BLaER1 treated with 17β-estradiol and CSF1 and Interleukin-3, amounts not matched to agents 10 nM and 100 nM (cell line): ENCODE measurements at regions not wholly inside any gene's neighbourhood (a gene's known extent, or its start where the extent isn't known, plus 50 kb on each side); places are given as distances from the start of the nearest gene placed in this dataset.

Experiments
- H3K27ac ChIP-seq, 11 experiments: shearing (Covaris generic); formaldehyde crosslinking; 2 replicates each; pipeline ENCODE4 v1.8.1; 2022
- H3K27me3 ChIP-seq, 11 experiments: shearing (Covaris generic); formaldehyde crosslinking; 2 replicates each; pipeline ENCODE4 v1.8.1; 2022
- H3K36me3 ChIP-seq, 11 experiments: shearing (Covaris generic); formaldehyde crosslinking; 2 replicates each; pipeline ENCODE4 v1.8.1; 2022
- H3K4me1 ChIP-seq, 10 experiments: shearing (Covaris generic); formaldehyde crosslinking; 2 replicates each; pipeline ENCODE4 v1.8.1; 2022
- H3K4me2 ChIP-seq, 11 experiments: shearing (Covaris generic); formaldehyde crosslinking; 2 replicates each; pipeline ENCODE4 v1.8.1; 2022
- H3K4me3 ChIP-seq, 10 experiments: shearing (Covaris generic); formaldehyde crosslinking; 2 replicates each; pipeline ENCODE4 v1.8.1; 2022
- H3K9ac ChIP-seq, 11 experiments: shearing (Covaris generic); formaldehyde crosslinking; 2 replicates each; pipeline ENCODE4 v1.8.1; 2022
- H3K9me3 ChIP-seq, 11 experiments: shearing (Covaris generic); formaldehyde crosslinking; replicated peaks in 1 of 11; 2 replicates each; pipeline ENCODE4 v1.8.1; 2022
- H4K20me1 ChIP-seq, 11 experiments: shearing (Covaris generic); formaldehyde crosslinking; 2 replicates each; pipeline ENCODE4 v1.8.1; 2022
- Cebpa-rat ChIP-seq, 11 experiments: shearing (Covaris generic); IDR thresholded peaks; 2 replicates each; pipeline ENCODE4 v1.8.1; 2022

DNA sequence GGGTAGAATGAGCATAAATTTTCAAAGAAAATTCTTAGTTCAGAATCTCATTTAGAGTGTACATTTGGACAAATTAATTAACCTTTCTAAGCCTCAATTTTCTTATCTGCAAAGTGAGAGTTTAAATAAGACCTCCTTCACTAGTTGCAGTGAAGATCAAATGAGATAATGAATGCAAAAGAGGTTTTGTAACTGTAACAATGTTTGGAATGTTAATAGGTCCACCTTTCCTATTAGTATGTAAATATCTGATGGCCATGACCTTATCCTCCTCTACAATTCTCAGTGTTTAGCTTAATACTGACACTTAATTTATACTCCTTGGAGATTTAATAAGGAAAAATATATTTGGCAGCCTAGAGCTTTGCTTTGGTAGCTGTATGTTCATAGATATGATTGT, 138.8 kb downstream of the GABRG1 start:
- Histone ChIP-seq H4K20me1 (no peaks in the 10 kb centered on the region), H3K9me3 (no peaks in the 10 kb centered on the region; a peak in 1 of 22 replicates), H3K27ac (no peak overlapping the region), H3K36me3 (no peaks in the 10 kb centered on the region), H3K9ac (no peak overlapping the region), H3K27me3 (no peaks in the 10 kb centered on the region), H3K4me1 (no peaks in the 10 kb centered on the region), H3K4me2 (no peak overlapping the region), H3K4me3 (no peak overlapping the region)
- TF ChIP-seq Cebpa-rat (IDR thresholded peaks at IDR 0.05): no peak

DNA sequence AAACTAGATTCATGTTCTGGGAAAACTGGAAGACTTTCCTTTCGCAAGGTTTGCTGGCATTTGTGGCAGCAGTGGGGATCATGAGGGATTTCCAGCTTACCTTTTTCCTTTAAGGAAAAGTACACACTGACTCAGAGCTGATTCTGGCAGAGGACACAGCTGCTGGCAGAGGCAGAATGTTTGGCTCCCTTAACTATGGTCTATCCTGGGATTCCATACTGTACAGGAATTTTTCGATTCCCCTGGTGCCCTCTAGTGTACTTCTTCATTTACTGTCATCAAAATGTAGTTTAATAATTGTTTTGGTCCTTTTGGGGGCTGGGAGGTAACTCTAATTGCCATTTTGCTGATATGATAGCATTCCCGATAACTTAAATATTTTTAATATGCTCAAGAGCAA, 152.7 kb downstream of the GABRG1 start:
- Histone ChIP-seq H3K4me2 (no peak overlapping the region), H3K36me3 (no peaks in the 10 kb centered on the region)

GRCh38 chr4:45957353-45957752, 166.5 kb downstream of the GABRG1 start:
- Histone ChIP-seq H3K4me2 (no peak overlapping the region), H3K27me3 (no peaks in the 10 kb centered on the region), H3K36me3 (no peaks in the 10 kb centered on the region), H3K27ac (no peak overlapping the region), H3K9me3 (no peaks in the 10 kb centered on the region), H3K4me1 (no peaks in the 10 kb centered on the region), H3K4me3 (no peak overlapping the region), H4K20me1 (no peaks in the 10 kb centered on the region), H3K9ac (no peak overlapping the region)
- TF ChIP-seq Cebpa-rat (IDR thresholded peaks at IDR 0.05): no peak

More for the DNA sequence above, 152.7 kb downstream of the GABRG1 start:
- Histone ChIP-seq H3K27me3 (no peaks in the 10 kb centered on the region), H3K27ac (no peak overlapping the region), H3K9ac (no peak overlapping the region), H3K4me3 (no peak overlapping the region), H3K4me1 (no peaks in the 10 kb centered on the region), H3K9me3 (peaks cover 7 to 21% (median 13%) of the 10 kb centered on the region in 11 experiments; a peak in 16 of 22 replicates), H4K20me1 (no peaks in the 10 kb centered on the region)
- TF ChIP-seq Cebpa-rat (IDR thresholded peaks at IDR 0.05): no peak

DNA sequence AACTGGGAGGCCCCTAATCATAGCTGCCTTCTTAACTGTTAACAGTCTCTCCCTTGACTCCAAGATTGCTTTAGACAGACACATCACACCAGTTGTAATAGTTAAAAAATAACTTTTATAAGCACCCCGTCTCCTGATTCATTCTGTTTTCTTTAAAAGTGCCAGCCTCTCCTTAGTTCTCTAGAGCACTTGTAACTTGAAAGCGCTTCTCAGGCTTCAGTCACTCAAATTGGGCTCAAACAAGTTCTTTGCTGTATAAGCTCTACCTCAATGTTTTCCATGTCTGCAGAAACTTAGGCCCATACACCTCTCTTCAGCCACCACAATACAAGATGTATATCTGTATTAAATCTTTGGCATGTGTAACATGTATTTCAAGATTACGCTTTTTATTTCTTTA, 169.6 kb downstream of the GABRG1 start:
- Histone ChIP-seq H3K27ac (no peak overlapping the region), H3K9ac (no peak overlapping the region), H3K4me3 (no peak overlapping the region), H3K27me3 (no peaks in the 10 kb centered on the region), H3K36me3 (no peaks in the 10 kb centered on the region), H3K9me3 (no peaks in the 10 kb centered on the region), H3K4me1 (no peaks in the 10 kb centered on the region), H3K4me2 (no peak overlapping the region), H4K20me1 (no peaks in the 10 kb centered on the region)
- TF ChIP-seq Cebpa-rat (IDR thresholded peaks at IDR 0.05): no peak

- Histone ChIP-seq H3K4me3 (no peak overlapping the region), H4K20me1 (no peaks in the 10 kb centered on the region), H3K36me3 (no peaks in the 10 kb centered on the region), H3K4me2 (no peak overlapping the region), H3K27ac (no peak overlapping the region), H3K27me3 (no peaks in the 10 kb centered on the region), H3K9me3 (no peaks in the 10 kb centered on the region), H3K4me1 (no peaks in the 10 kb centered on the region), H3K9ac (no peak overlapping the region)
- no peak for TF ChIP-seq Cebpa-rat (IDR thresholded peaks at IDR 0.05)
Observed at GRCh38 chr4:45951153-45951552, 172.7 kb downstream of the GABRG1 start.

DNA sequence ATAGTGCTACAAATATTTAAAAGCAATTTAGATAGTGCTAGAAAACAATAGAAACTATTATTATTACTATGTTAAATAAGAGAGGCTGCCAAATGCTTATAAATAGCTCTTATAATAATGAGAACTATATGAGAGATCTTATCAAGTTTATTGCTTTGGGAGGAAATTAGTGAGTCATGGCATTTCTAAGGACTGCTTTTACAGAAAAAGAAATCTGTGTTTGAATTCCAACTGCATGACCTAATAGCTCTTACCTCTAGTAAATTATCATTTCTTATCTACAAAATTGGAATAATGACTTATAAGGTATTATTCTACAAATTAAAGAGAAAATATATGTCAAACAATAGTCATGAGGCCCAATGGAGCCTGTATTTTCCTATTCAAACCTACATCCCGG, 177.2 kb downstream of the GABRG1 start:
- Histone ChIP-seq H3K4me3 (no peak overlapping the region), H3K9ac (no peak overlapping the region), H4K20me1 (no peaks in the 10 kb centered on the region), H3K36me3 (no peaks in the 10 kb centered on the region), H3K4me2 (no peak overlapping the region), H3K27ac (no peak overlapping the region), H3K27me3 (no peaks in the 10 kb centered on the region), H3K4me1 (no peaks in the 10 kb centered on the region), H3K9me3 (no peaks in the 10 kb centered on the region)
- TF ChIP-seq Cebpa-rat (IDR thresholded peaks at IDR 0.05): no peak

- no peak for TF ChIP-seq Cebpa-rat (IDR thresholded peaks at IDR 0.05)
- Histone ChIP-seq H3K9me3 (no peaks in the 10 kb centered on the region), H3K4me1 (no peaks in the 10 kb centered on the region), H3K4me2 (no peak overlapping the region), H4K20me1 (no peaks in the 10 kb centered on the region), H3K27me3 (no peaks in the 10 kb centered on the region), H3K36me3 (no peaks in the 10 kb centered on the region), H3K4me3 (no peak overlapping the region), H3K27ac (no peak overlapping the region), H3K9ac (no peak overlapping the region)
Observed at GRCh38 chr4:45944000-45944399, 179.9 kb downstream of the GABRG1 start.

DNA sequence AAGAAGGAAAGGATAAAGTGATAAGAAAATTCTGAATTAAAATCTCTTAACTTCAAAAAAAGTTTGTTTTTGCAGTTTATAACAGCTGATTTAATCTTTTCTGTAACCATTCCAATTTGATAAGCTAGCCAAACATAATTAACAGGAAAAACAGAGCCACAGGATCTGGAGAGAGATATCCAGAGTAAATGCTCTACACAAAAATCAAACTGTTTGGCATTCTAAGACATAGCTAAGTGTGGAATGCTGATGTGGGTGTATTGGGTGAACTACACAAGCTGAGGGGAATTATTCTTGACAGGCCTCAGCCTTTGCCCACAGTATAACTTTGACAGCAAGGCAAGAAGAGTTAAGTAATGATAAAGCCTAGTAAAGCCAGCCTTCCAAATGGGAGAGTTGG, 184.8 kb downstream of the GABRG1 start:
- Histone ChIP-seq H3K4me3 (no peak overlapping the region), H3K4me1 (no peaks in the 10 kb centered on the region), H3K4me2 (no peak overlapping the region), H3K27me3 (no peaks in the 10 kb centered on the region), H3K9me3 (no peaks in the 10 kb centered on the region), H4K20me1 (no peaks in the 10 kb centered on the region), H3K36me3 (no peaks in the 10 kb centered on the region), H3K27ac (no peak overlapping the region), H3K9ac (no peak overlapping the region)
- no peak for TF ChIP-seq Cebpa-rat (IDR thresholded peaks at IDR 0.05)

DNA sequence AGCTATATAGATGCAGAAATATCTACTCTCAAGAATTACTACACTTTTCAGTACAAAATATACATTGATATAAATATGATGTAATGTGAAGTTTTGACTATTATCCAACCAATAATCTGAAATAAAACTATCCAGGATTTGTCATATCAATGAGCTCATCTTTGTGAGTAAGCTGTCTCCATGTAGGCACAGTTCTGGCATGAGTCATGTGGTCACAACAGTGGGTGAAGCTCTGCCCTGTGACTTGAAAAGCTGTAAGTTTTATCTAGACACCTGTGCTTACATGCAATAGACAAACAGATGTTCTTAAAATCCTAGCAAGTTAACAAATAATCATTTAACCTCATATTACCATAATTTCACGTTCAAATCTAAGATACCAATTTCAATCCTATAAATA, 192.7 kb downstream of the GABRG1 start:
- Histone ChIP-seq H3K9me3 (no peaks in the 10 kb centered on the region), H3K4me2 (no peak overlapping the region), H3K36me3 (no peaks in the 10 kb centered on the region), H3K27me3 (no peaks in the 10 kb centered on the region), H3K9ac (no peak overlapping the region), H3K27ac (no peak overlapping the region), H3K4me3 (no peak overlapping the region), H4K20me1 (no peaks in the 10 kb centered on the region), H3K4me1 (no peaks in the 10 kb centered on the region)
- no peak for TF ChIP-seq Cebpa-rat (IDR thresholded peaks at IDR 0.05)

GRCh38 chr4:45927641-45928040, 196.2 kb downstream of the GABRG1 start:
- no peak overlapping the region for H3K4me3 ChIP-seq
- H3K9ac ChIP-seq: no peak overlapping the region
- H3K27ac ChIP-seq: no peak overlapping the region
- TF ChIP-seq Cebpa-rat (IDR thresholded peaks at IDR 0.05): no peak
- H3K9me3 ChIP-seq: no peaks in the 10 kb centered on the region
- no peaks in the 10 kb centered on the region for H3K4me1 ChIP-seq
- no peaks in the 10 kb centered on the region for H4K20me1 ChIP-seq
- no peaks in the 10 kb centered on the region for H3K27me3 ChIP-seq
- no peaks in the 10 kb centered on the region for H3K36me3 ChIP-seq
- no peak overlapping the region for H3K4me2 ChIP-seq

DNA sequence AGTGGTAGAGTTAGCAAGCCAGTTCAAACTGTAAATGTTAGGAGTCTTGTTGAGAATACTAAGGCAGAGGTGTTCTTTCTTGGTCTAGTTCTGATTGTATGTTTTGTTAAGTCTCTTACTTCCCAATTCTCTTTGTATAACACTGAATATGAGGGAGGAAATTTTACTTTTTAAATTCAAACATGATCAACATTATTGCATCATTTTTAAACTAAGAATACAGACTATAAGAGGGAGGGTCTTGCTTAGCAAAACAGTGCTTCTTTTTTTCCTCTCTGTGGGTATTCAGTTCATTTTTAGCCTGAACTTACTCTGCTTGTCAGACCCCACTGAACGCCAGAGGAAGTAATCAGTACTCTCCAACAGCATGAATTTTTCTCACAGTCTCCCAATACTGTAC, 198.0 kb downstream of the GABRG1 start:
- TF ChIP-seq Cebpa-rat (IDR thresholded peaks at IDR 0.05): no peak
- no peak overlapping the region for H3K4me3 ChIP-seq
- no peaks in the 10 kb centered on the region for H3K9me3 ChIP-seq

More for the DNA sequence above, 198.0 kb downstream of the GABRG1 start:
- H3K9ac ChIP-seq: no peak overlapping the region
- no peak overlapping the region for H3K4me2 ChIP-seq
- no peaks in the 10 kb centered on the region for H4K20me1 ChIP-seq
- no peaks in the 10 kb centered on the region for H3K27me3 ChIP-seq
- no peak overlapping the region for H3K27ac ChIP-seq
- no peaks in the 10 kb centered on the region for H3K4me1 ChIP-seq
- H3K36me3 ChIP-seq: no peaks in the 10 kb centered on the region
